Middle frontal gyrus (tissue), 1 donor: ENCODE measurements at regions not wholly inside any gene's neighbourhood (a gene's known extent, or its start where the extent isn't known, plus 50 kb on each side); places are given as distances from the start of the nearest gene placed in this dataset.

Experiments
- DNase-seq: peaks from one replicate; pipeline ENCODE4 v3.0.0-alpha.2; 2015; ENCODE audit warnings: low spot score; ENCODE audit errors: extremely low spot score

DNA sequence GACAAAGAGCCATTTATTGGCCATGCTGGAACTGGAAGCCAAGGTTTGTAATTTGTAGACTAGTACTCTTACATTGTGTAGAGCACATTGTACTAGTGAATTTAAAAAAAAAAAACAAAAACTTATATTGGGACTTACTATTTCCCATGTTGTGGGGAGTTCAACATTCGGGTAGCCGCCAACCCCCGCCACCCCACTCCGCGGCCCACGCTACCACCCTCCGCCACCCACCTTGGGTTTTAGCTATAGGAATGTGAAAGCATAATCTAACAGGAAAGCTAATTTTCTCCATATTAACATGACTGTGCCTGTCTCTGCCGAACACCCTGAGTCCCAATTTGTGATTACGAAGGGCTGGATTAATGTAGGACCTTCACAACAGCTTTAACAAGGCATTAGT lies 275.8 kb downstream of the FIGN start:
- no peak for DNase-seq

DNA sequence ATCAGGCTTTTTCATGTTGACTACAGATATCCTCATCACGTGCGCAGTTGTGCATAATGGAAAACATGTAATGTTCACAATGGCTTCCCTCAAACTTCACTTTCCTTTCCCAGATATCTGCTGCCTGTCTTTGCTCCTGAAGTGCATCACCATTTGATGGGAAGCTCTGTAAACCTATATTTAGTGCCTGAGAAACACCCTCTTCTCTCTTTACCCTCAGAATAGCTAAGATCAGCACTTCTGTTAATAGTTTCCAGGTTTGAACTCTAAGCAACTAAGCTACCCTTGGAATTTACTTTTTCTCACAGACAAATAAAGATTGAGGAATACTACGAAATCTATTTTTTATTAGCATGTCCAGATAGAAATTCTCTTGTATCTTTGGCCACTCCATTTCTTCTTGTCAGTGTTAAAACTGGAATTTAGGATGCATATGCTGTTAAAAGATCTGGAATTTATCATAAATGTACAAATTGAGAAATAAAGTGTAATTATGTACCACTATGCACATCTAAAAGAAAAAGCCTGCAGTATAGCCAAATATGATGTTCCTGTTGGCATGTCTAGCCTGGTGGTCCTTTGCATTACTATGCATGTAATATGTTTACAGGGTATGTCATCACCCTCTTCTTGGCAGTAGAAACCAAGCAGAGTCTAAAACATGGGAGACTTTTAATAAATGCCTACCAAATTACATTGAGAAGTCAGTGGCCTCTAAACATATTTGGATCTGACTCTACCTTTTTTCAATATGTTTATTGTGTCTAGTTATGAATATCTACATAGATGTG lies 278.7 kb downstream of the FIGN start:
- no peak for DNase-seq

DNA sequence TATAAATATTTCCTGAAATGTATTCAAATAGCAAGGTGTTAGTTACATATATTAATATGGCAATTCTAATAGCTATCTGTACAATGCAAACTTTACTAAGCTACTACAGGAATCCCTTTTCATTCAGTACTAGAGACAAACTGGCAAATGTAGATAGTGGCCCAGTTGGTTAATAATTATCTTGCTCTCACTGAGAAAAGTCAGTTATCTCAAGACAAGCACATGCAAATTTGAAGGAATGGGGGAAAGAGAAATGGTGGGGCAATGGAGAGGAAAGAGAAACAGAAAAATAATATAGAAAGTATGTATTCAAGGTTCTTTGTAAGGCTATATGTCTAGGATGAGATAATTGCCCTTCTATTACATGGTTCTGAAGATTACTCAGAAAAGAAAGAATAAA lies 280.0 kb downstream of the FIGN start:
- DNase-seq, result no peak

DNA sequence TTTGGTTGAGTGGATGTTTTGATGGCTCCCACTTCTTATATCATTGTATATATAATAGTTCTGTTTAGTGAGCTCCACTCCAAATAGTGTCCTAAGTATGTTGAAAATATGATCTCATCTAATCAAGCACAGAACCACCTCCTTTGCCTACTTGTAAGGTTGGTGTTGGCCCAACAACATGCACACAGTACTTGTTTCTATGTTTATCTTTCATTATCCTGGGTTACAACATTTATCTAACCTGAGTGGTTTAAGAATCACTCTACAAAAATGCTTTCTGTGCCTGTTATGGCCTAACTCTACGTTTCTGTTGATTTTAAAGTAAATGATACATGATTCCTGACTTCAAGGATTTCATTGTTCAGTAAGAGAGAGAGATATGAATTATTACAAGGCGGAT lies 281.9 kb downstream of the FIGN start:
- no peak for DNase-seq

DNA sequence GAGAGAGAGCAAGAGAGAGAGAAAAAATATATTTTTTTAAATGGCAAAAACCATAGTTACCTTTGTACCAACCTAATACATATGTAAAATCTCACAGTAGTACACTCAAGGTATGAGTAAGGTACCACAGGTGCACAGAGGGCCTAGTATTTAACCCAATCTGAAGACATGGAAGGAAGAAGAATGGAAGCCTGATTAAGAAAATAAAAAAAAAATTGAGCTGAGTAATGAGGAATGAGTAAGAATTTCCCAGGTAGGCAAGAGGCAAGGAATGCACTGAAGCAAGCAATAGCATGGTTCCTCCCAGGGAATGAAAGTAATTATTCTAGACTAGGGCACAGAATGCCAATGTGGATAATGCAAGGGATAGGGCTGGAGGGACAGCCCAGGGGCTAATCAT lies 294.2 kb downstream of the FIGN start:
- no peak for DNase-seq

DNA sequence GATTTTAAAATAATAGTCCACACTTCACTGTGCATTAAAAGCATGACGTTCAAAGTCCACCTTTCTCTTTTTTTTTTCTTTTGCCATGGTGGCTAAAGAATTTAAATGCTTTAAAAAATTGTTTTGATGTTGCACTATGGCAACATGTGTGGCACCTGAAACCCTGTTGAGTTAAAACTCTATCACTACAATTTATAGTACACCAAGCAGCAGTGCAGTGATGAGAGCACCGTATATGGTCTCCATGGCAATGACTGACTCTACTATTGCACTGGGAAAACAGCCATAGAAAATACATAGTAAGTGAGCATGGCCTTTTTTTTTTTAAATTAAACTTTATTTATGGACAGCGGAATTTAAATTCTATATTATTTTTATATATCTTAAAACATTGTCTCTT lies 298.8 kb downstream of the FIGN start:
- DNase-seq, result no peak

DNA sequence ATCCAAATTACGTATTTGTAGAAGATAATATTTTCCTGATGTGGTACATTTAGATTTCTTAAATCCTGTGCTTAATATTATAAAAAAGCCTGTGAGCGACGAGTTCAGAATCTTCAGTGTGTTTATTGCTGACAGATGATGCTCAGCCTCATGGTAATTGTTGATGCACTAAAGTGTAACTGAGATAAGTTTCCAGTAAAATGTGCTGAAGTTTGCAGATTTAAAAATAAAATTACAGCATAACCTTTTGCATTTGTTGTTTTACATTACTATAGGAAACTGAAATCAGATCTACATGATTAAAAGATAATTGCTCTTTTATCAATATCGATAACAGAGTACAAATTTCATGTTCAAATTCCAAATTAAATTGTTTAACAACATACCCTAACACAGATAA lies 307.6 kb downstream of the FIGN start:
- DNase-seq, result no peak

DNA sequence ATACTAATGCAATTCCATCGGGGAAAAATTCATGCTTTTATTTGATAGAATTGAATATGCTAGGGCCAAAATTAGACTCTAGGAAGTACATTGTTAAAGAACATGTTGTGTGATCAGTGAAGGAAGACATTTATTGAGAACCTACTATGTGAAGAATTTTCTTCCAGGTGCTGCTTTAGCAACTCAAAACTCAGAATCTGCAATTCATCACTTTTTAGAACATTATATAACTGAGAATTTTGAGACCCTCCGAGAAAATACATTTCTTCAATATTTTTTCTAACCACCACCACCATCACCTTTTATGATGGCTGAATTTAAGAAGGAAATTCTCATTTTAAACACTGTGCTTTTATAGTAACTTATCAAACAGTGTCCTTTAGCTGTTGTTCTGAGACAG lies 315.2 kb downstream of the FIGN start:
- DNase-seq, result no peak

DNA sequence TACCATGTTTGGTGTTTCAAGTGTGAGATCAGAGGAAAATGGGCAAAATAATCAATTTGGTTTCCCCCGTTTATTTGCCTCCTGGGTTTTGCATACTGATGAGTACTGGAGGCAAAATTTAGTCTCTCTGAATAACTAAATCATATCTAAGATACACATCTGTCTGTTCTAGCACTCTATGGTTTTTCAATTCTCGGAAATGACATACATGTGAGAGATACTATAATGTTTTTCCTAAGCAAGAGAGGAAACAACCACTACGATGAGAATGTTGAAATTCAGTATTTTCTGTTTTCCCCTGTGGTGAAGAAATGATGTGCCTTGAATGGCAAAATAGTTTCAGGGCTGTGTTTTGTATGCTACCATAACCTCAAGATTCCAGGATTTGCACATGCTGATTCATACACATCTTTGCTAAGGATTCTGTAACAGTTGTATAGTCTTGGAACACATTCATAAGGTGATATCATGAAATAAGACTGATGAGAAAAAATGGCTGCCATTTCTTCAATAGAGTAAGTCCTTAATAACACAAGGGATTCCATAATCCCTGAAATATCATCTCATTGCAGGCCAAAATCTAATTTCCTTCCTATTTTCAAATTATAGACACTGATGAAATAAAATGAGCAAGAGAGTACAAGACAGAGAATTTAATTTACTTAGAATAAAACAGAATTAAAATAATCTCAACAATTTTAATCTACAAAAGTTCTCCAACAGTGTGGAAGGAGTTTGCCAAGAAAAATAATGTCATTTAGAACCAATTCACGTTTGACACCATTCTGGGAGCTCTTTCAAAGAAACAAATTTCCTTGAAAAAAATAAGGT lies 316.6 kb downstream of the FIGN start:
- no peak for DNase-seq

DNA sequence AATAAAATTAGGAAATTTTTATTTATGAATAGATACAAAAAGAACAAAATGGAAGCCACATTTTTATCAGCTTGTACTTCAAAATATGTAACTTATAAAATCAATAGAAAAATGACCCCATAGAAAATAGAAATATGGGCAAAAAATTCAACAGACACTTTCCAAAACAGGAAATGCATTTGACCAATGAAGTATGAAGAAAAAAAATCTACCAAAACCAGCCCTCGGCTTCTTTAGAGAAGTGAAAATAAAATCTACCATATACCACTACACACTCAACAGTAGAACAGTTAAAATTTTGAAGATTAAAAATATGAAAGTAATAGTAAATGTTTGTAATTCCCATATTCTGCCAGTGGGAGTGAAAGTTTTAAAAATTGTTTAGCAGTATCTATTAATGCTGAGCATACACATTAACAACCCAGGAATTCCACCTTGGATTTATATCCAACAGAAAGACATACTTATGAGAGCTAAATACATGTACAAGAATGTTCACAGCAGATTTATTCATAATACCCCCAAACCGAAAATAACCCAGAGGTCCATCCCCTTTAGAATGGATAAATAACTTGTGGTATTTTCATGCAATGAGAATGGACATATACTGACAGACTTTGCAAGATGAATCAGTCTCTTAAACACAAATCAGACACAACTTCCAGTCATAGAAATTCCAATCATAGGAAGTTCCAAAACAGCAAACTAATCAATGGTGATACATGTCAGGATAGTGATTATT lies 318.0 kb downstream of the FIGN start:
- DNase-seq, result no peak

DNA sequence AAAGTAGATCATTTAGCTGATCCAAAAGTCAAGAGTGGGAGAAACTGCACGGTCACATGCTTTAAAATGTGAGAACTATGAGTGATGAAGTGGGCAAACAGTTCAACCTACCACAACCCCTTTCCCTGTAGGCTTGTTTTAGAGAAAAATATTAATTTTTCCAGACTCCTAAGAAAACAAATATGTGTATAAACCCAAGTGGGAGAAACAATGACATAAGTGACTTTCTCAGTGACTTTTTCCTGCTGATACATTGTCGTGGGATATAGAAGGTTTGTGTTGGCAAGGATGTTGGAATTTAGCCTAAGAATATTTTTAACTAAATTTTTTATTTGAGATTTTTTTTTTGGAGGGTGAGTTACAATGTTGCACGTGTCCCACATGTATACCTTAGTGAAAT lies 321.7 kb downstream of the FIGN start:
- DNase-seq, result no peak

DNA sequence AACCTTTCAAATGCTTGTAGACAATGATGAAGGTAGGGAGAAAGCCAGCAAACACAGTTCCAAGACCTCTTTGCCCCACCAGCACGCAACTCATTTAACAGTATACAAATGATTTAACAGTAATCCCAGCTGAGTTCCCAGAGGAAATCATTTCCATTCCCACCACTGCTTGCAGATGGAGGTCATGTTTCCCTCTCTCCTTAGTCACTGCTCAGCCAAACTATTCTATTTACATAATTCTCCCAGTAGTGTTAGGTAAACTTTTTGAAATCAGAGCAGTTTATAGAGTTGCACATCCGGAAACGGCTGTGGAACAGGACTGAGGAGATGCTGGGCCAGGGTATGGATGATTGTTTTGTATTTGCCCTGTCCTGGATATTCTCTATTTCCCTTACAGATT lies 328.5 kb downstream of the FIGN start:
- DNase-seq, result no peak

DNA sequence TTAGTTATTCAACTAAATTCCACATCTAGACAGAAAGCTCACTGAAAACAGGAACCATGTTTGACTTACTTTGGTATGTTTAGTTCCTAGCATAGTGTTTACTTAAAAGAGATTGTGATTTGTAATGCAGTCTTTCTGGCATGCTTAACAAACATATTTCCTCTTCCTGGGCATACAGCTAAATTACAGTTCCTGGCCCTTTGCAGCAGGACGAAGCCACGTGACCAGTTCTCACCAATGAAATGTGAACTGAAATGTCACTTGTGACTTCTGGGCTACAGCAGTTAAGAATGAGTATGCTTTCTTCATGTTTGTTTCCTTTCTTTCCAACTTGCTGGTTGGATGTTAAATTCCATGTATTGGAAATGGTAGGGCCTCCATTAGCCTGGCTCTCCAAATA lies 330.5 kb downstream of the FIGN start:
- no peak for DNase-seq

DNA sequence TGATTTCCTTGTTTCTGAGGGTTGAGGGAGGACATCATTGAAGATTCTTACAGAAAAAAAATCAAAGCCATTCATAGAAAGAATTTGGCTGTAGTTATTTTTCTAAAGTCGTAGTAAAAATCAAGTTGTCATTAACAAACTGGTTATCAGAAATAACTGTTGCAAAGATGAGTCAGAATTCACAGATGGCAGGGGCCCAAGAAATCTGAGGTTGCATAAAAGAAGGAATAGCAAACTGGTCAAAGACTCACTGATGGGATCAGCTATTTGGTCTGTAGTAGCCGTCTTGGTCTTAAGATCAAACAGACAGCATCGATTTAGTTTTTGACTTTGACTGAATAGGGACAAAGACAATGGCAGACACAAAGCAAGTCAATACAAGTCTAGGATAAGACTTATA lies 334.3 kb downstream of the FIGN start:
- no peak for DNase-seq

DNA sequence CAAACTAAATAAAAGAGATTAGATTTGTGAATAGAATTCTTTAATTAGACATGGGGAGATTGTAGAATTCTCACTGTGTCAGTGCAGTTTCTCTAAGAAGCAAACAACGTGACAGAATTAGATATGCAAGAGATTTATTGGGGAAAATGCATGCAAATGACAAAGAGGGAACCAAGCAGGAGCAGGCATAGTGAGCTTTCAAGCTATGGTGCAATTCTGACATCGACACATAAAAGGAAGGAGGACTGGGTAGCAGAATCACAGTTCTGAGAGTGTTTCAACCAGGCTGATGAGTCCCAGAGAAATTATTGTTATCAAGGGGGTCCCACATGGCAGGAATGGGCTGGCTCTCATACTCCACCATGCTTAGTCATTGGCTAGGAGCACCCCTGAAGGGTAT lies 338.4 kb downstream of the FIGN start:
- no peak for DNase-seq

DNA sequence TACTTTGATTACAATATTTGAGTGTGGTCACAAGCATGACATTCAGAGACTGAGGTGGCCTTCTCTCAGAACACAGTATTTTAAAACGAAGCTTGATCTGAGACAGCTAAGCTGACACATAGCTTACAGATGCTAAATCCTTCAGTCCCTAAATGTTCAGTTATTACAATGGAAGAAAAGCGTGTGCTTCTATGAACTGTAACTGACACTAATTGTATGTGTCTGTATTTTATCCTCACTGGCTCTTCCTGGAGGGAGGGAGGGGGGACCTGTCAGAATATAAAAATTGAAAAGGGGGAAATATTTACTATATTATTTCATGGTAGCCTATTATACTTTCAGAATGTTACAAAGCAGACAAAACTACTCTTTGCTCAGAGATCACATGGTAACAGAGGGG lies 340.2 kb downstream of the FIGN start:
- DNase-seq, result no peak

DNA sequence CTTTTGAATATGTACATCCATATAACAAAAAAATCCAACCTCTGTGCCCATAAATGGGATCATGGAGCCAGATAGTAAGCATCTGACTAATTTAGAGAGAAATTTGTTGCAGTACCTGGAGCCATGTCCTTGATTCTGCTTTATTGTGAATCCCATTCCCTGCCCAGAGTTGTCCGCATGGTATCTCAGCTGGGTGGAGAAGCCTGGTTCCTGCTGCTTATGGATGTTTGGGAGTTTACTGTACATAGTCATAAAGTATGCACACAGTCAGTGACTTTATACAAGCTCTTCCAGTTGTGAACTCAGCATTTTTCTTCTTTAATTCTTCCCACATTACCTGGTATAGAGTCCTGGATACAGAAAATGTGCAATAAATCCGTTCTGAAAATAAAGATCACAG lies 346.0 kb downstream of the FIGN start:
- no peak for DNase-seq

DNA sequence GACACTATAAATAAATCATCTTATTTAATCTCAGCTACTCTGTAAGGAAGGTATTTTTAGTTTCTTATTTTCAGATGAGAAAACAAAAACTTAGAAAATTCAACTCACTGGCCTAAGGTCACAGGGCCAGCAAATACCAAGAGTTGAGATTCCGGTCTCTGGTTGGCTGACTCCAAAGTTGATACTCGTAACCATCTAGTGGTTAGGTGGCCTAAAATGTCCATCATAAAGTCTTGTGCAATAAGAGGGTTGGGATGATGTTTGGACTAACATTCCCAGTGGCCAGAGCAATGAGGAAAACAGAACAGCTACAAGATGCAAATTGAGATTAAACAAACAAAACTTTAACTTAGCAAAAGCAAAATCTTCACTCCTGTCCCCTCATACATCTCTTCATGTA lies 360.3 kb downstream of the FIGN start:
- DNase-seq, result no peak

DNA sequence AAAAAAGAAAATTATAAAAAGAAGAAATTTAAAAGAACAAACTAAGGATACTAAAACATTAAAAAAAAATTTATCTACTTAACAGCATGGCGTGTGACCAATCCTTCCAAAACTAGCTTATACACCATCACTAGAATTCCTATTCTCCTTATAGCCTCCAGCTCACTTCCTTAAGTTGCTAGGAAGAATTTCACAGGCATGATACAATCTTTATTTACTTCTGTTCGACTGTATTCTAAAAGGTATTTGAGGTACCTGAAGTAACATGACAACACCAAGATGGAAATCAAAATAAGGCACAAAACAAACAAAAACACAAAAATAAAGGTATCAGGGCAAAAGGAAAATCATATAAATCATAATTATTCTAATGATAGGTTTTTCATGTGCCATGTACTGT lies 360.7 kb downstream of the FIGN start:
- no peak for DNase-seq

DNA sequence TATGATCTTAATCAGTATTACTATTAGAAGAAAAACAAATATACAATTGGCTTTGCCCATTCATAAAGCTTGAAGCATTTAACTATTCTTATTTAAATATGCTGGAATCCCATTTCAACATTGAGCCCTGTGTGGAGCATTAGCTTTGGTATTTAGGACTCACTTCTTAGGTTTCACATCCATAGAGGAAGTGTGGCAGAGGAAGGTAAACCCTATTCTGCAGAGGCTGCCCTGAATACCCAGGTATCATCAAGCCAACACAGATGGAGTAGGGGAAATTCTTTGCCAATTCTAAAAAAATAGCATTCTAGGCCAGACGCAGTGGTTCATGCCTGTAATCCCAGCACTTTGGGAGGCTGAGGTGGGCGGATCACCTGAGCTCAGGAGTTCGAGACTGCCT lies 361.5 kb downstream of the FIGN start:
- no peak for DNase-seq

DNA sequence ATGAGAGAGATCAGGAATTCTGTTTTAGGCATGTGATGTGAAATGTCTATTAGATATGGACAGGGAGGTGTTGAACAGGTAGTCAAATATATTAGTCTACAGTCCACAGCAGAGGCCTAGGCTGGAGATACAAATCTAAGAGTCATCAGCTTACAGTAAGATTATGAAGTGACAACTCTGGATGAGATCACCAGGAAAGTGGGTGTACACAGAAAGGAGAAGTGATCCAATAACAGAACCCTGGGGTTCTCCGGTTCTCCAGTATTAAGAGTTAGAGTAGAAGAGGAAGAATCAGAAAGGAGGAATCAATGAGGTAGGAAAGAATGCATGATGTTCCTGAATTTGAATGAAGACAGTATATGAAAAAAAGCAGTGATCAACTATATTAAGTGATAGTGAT lies 362.3 kb downstream of the FIGN start:
- no peak for DNase-seq

DNA sequence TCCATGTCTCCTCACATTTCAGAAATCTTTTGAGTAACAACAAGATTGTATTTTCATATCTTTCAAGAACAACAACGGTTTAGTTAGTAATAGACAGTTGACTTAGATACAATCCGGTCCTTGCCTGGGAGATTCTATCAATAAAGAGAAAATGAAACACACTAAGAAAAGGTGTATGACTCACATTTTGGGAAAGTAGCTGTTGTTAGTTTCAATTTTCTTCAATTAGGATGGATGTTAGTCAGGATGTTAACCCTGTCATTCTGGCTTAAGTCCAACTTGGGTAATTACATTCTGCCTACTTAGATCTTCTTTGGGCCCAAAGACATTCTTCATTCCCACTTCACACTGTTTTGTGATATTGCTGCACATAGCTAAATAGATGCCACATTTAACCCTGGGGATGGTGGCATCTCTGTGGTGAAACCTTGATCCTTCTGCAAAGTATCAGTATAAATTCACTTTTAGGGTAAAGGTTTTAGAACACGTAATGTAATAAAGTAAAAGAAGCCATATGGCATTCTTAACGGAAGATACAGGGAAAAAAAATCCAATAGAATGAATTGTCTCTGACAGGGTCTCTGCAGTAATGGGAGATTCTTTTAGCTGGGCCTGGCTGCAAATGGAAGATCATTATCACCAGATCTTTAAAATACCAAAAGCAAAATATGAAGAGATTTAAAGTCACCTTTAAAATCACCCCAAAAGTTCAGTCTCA lies 365.5 kb downstream of the FIGN start:
- DNase-seq, result no peak
